Fibroblast of lung (primary cell): ENCODE measurements at regions not wholly inside any gene's neighbourhood (a gene's known extent, or its start where the extent isn't known, plus 50 kb on each side); places are given as distances from the start of the nearest gene placed in this dataset.

Experiments used
- DNase-seq, 2 donors: peaks; one replicate each; pipeline versions ENCODE4 v3.0.0 to v3.0.0-alpha.2; 2010; ENCODE audit warnings: low read depth in 2 of 2
- H2AFZ ChIP-seq: 2 replicates; pipeline ENCODE4 v1.5.1; 2012; ENCODE audit warnings: low read length, control low read depth, inconsistent platforms
- H3K27ac ChIP-seq: 2 replicates; pipeline ENCODE4 v1.5.1; 2011; ENCODE audit warnings: low read length, control low read depth; ENCODE audit not compliant: insufficient read depth
- H3K27me3 ChIP-seq: 2 replicates; pipeline ENCODE4 v1.5.1; 2011; ENCODE audit warnings: mild to moderate bottlenecking, low read length; ENCODE audit not compliant: control insufficient read depth, insufficient read depth
- H3K36me3 ChIP-seq: 2 replicates; pipeline ENCODE4 v1.5.1; 2011; ENCODE audit warnings: low read length; ENCODE audit not compliant: control insufficient read depth, insufficient read depth
- H3K4me1 ChIP-seq: 2 replicates; pipeline ENCODE4 v1.5.1; 2011; ENCODE audit warnings: low read length; ENCODE audit not compliant: control insufficient read depth, insufficient read depth; ENCODE audit errors: extremely low read depth
- H3K4me2 ChIP-seq: 2 replicates; pipeline ENCODE4 v1.5.1; 2011; ENCODE audit warnings: low read length, control low read depth; ENCODE audit not compliant: insufficient read depth; ENCODE audit errors: extremely low read depth
- H3K4me3 ChIP-seq, 4 experiments: fragments of 200-600 bp in 1 of 4; sonication (generic) in 1 of 4; replicated peaks in 1 of 4; 2 replicates each; pipeline ENCODE4 v1.5.1; 2011 to 2016; ENCODE audit warnings: low read length in 4 of 4, low read depth in 3 of 4, mild to moderate bottlenecking in 3 of 4, control low read depth in 2 of 4, inconsistent platforms in 1 of 4, mixed read lengths in 1 of 4; ENCODE audit not compliant: insufficient read depth in 1 of 4; ENCODE audit errors: control extremely low read depth in 1 of 4
- H3K79me2 ChIP-seq: 2 replicates; pipeline ENCODE4 v1.5.1; 2012; ENCODE audit warnings: mild to moderate bottlenecking, low read length, inconsistent platforms; ENCODE audit not compliant: control insufficient read depth, insufficient read depth
- H3K9ac ChIP-seq: 2 replicates; pipeline ENCODE4 v1.5.1; 2011; ENCODE audit warnings: mild to moderate bottlenecking, low read length, control low read depth; ENCODE audit not compliant: insufficient read depth
- H3K9me3 ChIP-seq: 2 replicates; pipeline ENCODE4 v1.5.1; 2012; ENCODE audit warnings: low read depth, low read length; ENCODE audit not compliant: control insufficient read depth, insufficient read depth
- H4K20me1 ChIP-seq: 2 replicates; pipeline ENCODE4 v1.5.1; 2011; ENCODE audit warnings: low read length; ENCODE audit not compliant: control insufficient read depth, insufficient read depth; ENCODE audit errors: extremely low read depth
- EZH2 ChIP-seq: IDR thresholded peaks from 2 replicates; pipeline ENCODE4 v1.5.1; 2012; ENCODE audit warnings: low read length, control low read depth, mild to moderate bottlenecking; ENCODE audit errors: missing control alignments
- TF ChIP-seq, protein P1 (sequence below), 2 donors: IDR thresholded peaks in 1 of 2; conservative IDR thresholded peaks in 1 of 2; 1 replicate in 1 of 2; 2 replicates in 1 of 2; pipeline ENCODE4 v1.5.1; 2011 to 2012; ENCODE audit warnings: low read length in 2 of 2, control low read depth in 1 of 2, inconsistent platforms in 1 of 2, low read depth in 1 of 2, mild to moderate bottlenecking in 1 of 2

DNA sequence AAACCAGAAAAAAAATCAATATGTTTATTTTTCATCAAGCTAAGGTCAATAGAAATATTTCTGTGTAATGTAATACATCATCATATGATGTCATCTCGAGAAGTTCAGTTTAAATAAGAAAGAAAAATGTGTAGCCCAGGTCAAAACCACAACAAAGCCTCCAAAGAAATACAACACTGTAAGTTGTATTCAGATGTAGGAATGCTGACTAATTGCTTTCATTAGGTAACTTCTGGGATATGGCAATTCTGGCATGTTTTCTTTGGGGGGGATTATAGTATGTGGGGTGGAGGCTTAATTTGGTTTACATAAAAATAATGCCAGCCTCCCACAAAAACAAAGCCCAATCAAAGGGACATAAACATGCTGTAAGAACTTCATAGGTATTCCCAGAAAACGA is 881.8 kb upstream of the CITED2 start:
- no peaks in the 10 kb centered on the region for H3K79me2 ChIP-seq
- no peaks in the 10 kb centered on the region for H4K20me1 ChIP-seq
- no peaks in the 10 kb centered on the region for H3K9me3 ChIP-seq
- H3K4me2 ChIP-seq: no peak overlapping the region
- no peak overlapping the region for H3K27ac ChIP-seq
- no peaks in the 10 kb centered on the region for H3K36me3 ChIP-seq
- DNase-seq: peak; percentile 12 to 86
- TF ChIP-seq, protein P1, sequence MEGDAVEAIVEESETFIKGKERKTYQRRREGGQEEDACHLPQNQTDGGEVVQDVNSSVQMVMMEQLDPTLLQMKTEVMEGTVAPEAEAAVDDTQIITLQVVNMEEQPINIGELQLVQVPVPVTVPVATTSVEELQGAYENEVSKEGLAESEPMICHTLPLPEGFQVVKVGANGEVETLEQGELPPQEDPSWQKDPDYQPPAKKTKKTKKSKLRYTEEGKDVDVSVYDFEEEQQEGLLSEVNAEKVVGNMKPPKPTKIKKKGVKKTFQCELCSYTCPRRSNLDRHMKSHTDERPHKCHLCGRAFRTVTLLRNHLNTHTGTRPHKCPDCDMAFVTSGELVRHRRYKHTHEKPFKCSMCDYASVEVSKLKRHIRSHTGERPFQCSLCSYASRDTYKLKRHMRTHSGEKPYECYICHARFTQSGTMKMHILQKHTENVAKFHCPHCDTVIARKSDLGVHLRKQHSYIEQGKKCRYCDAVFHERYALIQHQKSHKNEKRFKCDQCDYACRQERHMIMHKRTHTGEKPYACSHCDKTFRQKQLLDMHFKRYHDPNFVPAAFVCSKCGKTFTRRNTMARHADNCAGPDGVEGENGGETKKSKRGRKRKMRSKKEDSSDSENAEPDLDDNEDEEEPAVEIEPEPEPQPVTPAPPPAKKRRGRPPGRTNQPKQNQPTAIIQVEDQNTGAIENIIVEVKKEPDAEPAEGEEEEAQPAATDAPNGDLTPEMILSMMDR (conservative IDR thresholded peaks at IDR 0.05 in 1 of 2, IDR thresholded peaks at IDR 0.05 in 1 of 2; ENCODE audit: low read depth in 1 of 2, low read length in 2 of 2): no peak
- no peak for TF ChIP-seq EZH2
- no peak overlapping the region for H2AFZ ChIP-seq
- H3K4me3 ChIP-seq: no peak overlapping the region
- H3K27me3 ChIP-seq: no peaks in the 10 kb centered on the region
- no peak overlapping the region for H3K9ac ChIP-seq
- no peaks in the 10 kb centered on the region for H3K4me1 ChIP-seq

DNA sequence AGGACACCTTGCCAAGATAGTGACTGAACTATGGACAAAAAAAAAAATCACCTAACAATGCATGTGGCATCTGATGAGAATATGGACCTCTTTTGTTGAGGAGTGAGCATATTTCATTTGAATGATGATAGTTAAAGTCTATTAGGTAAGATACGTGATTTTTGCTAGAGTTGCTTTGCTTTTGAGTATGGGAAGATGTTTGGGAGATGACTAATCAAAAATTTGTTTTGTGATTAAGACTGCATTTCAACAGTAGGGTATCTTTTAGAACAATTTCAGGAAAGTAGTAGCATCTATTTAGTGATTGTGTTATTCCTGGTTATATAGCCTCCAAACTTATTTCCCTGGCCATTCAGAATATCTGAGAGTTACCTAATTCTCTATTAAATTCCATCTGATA is 878.6 kb upstream of the CITED2 start:
- no peaks in the 10 kb centered on the region for H4K20me1 ChIP-seq
- TF ChIP-seq, protein P1 (conservative IDR thresholded peaks at IDR 0.05 in 1 of 2, IDR thresholded peaks at IDR 0.05 in 1 of 2; ENCODE audit: low read depth in 1 of 2, low read length in 2 of 2): no peak
- no peak for TF ChIP-seq EZH2
- H3K9ac ChIP-seq: no peak overlapping the region
- H3K79me2 ChIP-seq: no peaks in the 10 kb centered on the region
- peak; percentile 21 to 47 for DNase-seq
- no peaks in the 10 kb centered on the region for H3K9me3 ChIP-seq
- no peaks in the 10 kb centered on the region for H3K4me1 ChIP-seq
- no peak overlapping the region for H3K27ac ChIP-seq
- H3K36me3 ChIP-seq: no peaks in the 10 kb centered on the region
- no peak overlapping the region for H2AFZ ChIP-seq
- no peak overlapping the region for H3K4me2 ChIP-seq
- no peaks in the 10 kb centered on the region for H3K27me3 ChIP-seq
- H3K4me3 ChIP-seq: no peak overlapping the region

DNA sequence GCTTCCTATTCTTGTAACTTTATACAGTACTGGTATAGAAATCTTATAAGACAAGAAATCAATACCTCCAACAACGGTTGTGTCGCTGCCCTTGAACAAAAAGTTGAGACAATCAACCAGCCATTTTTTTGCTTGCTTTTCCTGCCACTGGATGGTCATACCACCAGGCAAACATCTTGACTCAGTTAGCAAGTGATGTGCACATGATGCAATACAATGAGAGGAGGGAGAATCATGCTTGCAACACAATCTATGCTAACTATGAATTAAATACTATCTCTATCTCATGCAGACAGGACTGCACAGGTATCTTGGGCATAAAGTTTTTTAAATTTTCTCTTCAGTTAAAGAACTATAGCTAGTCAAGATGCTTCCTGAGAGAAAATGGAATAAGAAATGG is 877.7 kb upstream of the CITED2 start:
- H3K27ac ChIP-seq: no peak overlapping the region
- H3K4me2 ChIP-seq: no peak overlapping the region
- no peak for TF ChIP-seq EZH2
- TF ChIP-seq, protein P1 (conservative IDR thresholded peaks at IDR 0.05 in 1 of 2, IDR thresholded peaks at IDR 0.05 in 1 of 2; ENCODE audit: low read depth in 1 of 2, low read length in 2 of 2): no peak
- H3K36me3 ChIP-seq: no peaks in the 10 kb centered on the region
- H4K20me1 ChIP-seq: no peaks in the 10 kb centered on the region
- no peak overlapping the region for H3K9ac ChIP-seq
- H3K9me3 ChIP-seq: no peaks in the 10 kb centered on the region
- H3K79me2 ChIP-seq: no peaks in the 10 kb centered on the region
- no peak overlapping the region for H3K4me3 ChIP-seq
- H3K4me1 ChIP-seq: no peaks in the 10 kb centered on the region
- H2AFZ ChIP-seq: no peak overlapping the region
- no peaks in the 10 kb centered on the region for H3K27me3 ChIP-seq
- DNase-seq: no peak
